Heart right ventricle (tissue), 16 donors: ENCODE measurements at regions not wholly inside any gene's neighbourhood (a gene's known extent, or its start where the extent isn't known, plus 50 kb on each side); places are given as distances from the start of the nearest gene placed in this dataset.

Source experiments
- ATAC-seq, 8 donors: fragments of 200-7000 bp; cut with Tn5 transposase; one replicate each; pipeline ENCODE4 v1.9.1; 2020; ENCODE audit warnings: mild to moderate bottlenecking in 8 of 8, moderate library complexity in 8 of 8, moderate number of reproducible peaks in 1 of 8
- DNase-seq, 2 donors: peaks; one replicate each; pipeline ENCODE4 v3.0.0-alpha.2; 2020
- H3K27ac ChIP-seq, 10 donors: fragments of 200-600 bp; sonication (generic) in 2 of 10; one replicate each; pipeline versions ENCODE4 v1.5.0 to v1.8.0; 2020 to 2022; ENCODE audit warnings: mild to moderate bottlenecking in 3 of 10
- H3K27me3 ChIP-seq, 7 donors: fragments of 200-600 bp; one replicate each; pipeline ENCODE4 v1.8.0; 2021 to 2022; ENCODE audit warnings: mild to moderate bottlenecking in 2 of 7
- H3K36me3 ChIP-seq, 9 donors: fragments of 200-600 bp; sonication (generic) in 1 of 9; one replicate each; pipeline versions ENCODE4 v1.5.0 to v1.8.0; 2020 to 2022; ENCODE audit warnings: mild to moderate bottlenecking in 2 of 9
- H3K4me1 ChIP-seq, 9 donors: fragments of 200-600 bp; sonication (generic) in 1 of 9; one replicate each; pipeline versions ENCODE4 v1.5.0 to v1.8.0; 2020 to 2022; ENCODE audit warnings: mild to moderate bottlenecking in 4 of 9
- H3K4me3 ChIP-seq, 10 donors: fragments of 200-600 bp; sonication (generic) in 2 of 10; one replicate each; pipeline versions ENCODE4 v1.5.0 to v1.8.0; 2020 to 2022; ENCODE audit warnings: mild to moderate bottlenecking in 7 of 10, moderate library complexity in 2 of 10
- H3K9me3 ChIP-seq, 11 donors: fragments of 200-600 bp in 10 of 11; sonication (generic) in 2 of 11; one replicate each; pipeline versions ENCODE4 v1.5.0 to v1.8.0; 2013 to 2022; ENCODE audit warnings: mild to moderate bottlenecking in 2 of 11, control low read depth in 1 of 11, moderate library complexity in 1 of 11
- CTCF ChIP-seq, 9 donors: fragments of 200-600 bp; sonication (generic) in 2 of 9; IDR thresholded peaks; one replicate each; pipeline versions ENCODE4 v1.5.0 to v1.8.0; 2021 to 2022; ENCODE audit warnings: antibody characterized with exemption in 9 of 9, mild to moderate bottlenecking in 5 of 9, moderate library complexity in 1 of 9
- WGBS, 2 donors: extraction: QIAGEN DNeasy Blood & Tissue Kit; methylation state at CpG; one replicate each; pipeline ENCODE4 v1.1.7; 2013; ENCODE audit warnings: inconsistent platforms in 1 of 2; 5-methylcytosine and 5-hydroxymethylcytosine counted together
- intact Hi-C, 10 donors: fragments of 100-400 bp; cut with DNase I; formaldehyde crosslinking; loops; one replicate each; pipeline versions ENCODE4 v1.11.1 to v1.14.2; 2022
- donor health status: Arrhythmogenic right ventricular cardiomyopathy.
- donor health status: ischemic (EF 13 %, LVEDD 7.1; RV severe dilation, severe dysfunction).
- donor health status: healthy with polysubstance abuse.
- donor health status: DM: no; HTN: yes; CAD: no.
- donor health status: DM: no; HTN: no; CAD: no.
- donor health status: ischemic (EF 25% LVEDD 6.9; RV normal size, moderate dysfunction).
- donor health status: ischemic (EF 25% LVEDD 5.7; RV mildly dilated, moderate dysfunction).
- donor health status: healthy.
- donor health status: DM: yes; HTN: yes; CAD: no.
- donor health status: Ischemic cardiomyopathy.
- donor health status: ischemic (EF 35%, LVEDD 5.7; RV mildly dilated, moderate dysfunction).
- donor health status: nonischemic (EF 11% LVEDD 7.7; RV severe dilation, severe dysfunction).
- donor health status: DM: yes; HTN: yes; CAD: no.
- donor health status: PGD.
- donor health status: ischemic (EF 29% LVEDD 5.4; RV normal size, mild dysfunction).
- donor health status: nonischemic (EF 23%, LVEDD 6.1; RV moderate dilation, normal function).

GRCh38 chr17:14972844-14973243 is 292.3 kb downstream of the PMP22 start:
- Histone ChIP-seq H3K4me1 (no peaks in the 10 kb centered on the region), H3K27me3 (peaks cover 0 to 10% (median 0%) of the 10 kb centered on the region in 7 donors), H3K4me3 (no peak overlapping the region), H3K27ac (no peak overlapping the region), H3K9me3 (peaks cover 0 to 35% (median 10%) of the 10 kb centered on the region in 11 donors), H3K36me3 (no peaks in the 10 kb centered on the region)
- DNase-seq (no peak), ATAC-seq (no peak)
- no peak for TF ChIP-seq CTCF (IDR thresholded peaks at IDR 0.05)
- WGBS, 2 donors, result 93 to 94% methylated on average over 2 of the region's 2 CpGs
- intact Hi-C loops, result no loop called here

- H3K9me3 ChIP-seq, result peaks cover 0 to 37% (median 10%) of the 10 kb centered on the region in 11 donors
- no peak overlapping the region for H3K4me3 ChIP-seq
- ATAC-seq (no peak), DNase-seq (no peak)
- no peaks in the 10 kb centered on the region for H3K4me1 ChIP-seq
- no peak for TF ChIP-seq CTCF (IDR thresholded peaks at IDR 0.05)
- peaks cover 0 to 10% (median 0%) of the 10 kb centered on the region in 7 donors for H3K27me3 ChIP-seq
- H3K36me3 ChIP-seq, result no peaks in the 10 kb centered on the region
- H3K27ac ChIP-seq, result no peak overlapping the region
- intact Hi-C loops, result no loop called here
Measured at GRCh38 chr17:14971054-14971453, 294.1 kb downstream of the PMP22 start.

- no peak for TF ChIP-seq CTCF (IDR thresholded peaks at IDR 0.05)
- DNase-seq, result no peak
- no peak overlapping the region for H3K4me3 ChIP-seq
- H3K27me3 ChIP-seq, result peaks cover 0 to 4% (median 0%) of the 10 kb centered on the region in 7 donors
- ATAC-seq, result no peak
- intact Hi-C loops, result no loop called here
- WGBS, 2 donors, result 62 to 64% methylated on average over 2 of the region's 2 CpGs
- no peak overlapping the region for H3K27ac ChIP-seq
- no peaks in the 10 kb centered on the region for H3K36me3 ChIP-seq
- no peaks in the 10 kb centered on the region for H3K4me1 ChIP-seq
- H3K9me3 ChIP-seq, result no peaks in the 10 kb centered on the region
Measured at GRCh38 chr17:14959106-14959648, 305.9 kb downstream of the PMP22 start.

DNA sequence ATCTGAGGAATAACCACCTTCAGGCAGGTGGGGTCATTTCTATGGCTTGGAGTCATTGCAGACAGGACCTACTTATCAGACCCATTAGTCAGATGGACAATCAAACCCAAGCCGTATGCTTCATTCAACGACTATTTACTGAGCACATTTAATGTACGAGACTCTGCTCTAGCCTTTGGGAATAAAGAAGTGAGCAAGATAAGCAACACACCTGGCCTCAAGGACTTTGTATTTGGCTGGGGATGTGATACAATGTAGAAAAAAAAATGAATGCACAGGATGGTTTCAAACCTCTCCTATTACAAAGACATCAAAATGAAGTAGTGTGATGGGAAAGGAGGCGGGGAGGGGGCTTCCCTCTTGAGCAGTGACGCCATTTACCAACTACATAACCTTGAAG is 311.7 kb downstream of the PMP22 start:
- WGBS, 2 donors, result 85 to 89% methylated on average over 5 of the region's 5 CpGs
- H3K4me3 ChIP-seq, result no peak overlapping the region
- ATAC-seq (no peak), DNase-seq (no peak)
- H3K36me3 ChIP-seq, result no peaks in the 10 kb centered on the region
- intact Hi-C loops, result no loop called here
- H3K27ac ChIP-seq, result no peak overlapping the region
- H3K27me3 ChIP-seq, result peaks cover 0 to 4% (median 0%) of the 10 kb centered on the region in 7 donors
- no peaks in the 10 kb centered on the region for H3K9me3 ChIP-seq
- no peaks in the 10 kb centered on the region for H3K4me1 ChIP-seq
- TF ChIP-seq CTCF (IDR thresholded peaks at IDR 0.05), result no peak
